ENCODE measurements at regions not wholly inside any gene's neighbourhood (a gene's known extent, or its start where the extent isn't known, plus 50 kb on each side); places are given as distances from the start of the nearest gene placed in this dataset.

DNA sequence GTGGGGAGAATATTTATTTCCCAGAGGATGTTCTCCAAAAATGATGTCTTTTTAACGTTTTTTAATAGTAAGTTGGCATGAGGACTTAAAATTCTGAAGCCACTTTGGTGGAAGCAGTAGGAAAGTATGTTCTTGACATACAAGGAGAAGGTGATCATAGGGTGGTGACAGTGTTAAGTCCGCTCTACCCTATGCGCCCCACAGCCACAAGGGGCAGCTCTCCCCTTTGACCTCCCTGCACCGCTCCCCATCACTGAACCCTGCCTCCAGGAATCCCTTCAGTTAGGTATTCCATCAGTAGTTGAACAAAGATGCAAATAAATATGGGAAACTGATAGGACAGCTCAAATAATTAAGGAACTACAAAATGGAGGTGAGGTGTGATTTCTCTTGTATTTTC is 111.4 kb downstream of the PLEKHG1 start:
- no peak for DNase-seq (ENCODE audit: low read depth in 4 of 4, low spot score in 3 of 4)

- no peak for DNase-seq (ENCODE audit: low read depth in 4 of 4, low spot score in 3 of 4)
These were observed 112.2 kb downstream of the PLEKHG1 start for GRCh38 chr6:150711584-150712504.

- DNase-seq (ENCODE audit: low read depth in 4 of 4, low spot score in 3 of 4): no peak
These were observed 113.0 kb downstream of the PLEKHG1 start for GRCh38 chr6:150712505-150713252.

DNA sequence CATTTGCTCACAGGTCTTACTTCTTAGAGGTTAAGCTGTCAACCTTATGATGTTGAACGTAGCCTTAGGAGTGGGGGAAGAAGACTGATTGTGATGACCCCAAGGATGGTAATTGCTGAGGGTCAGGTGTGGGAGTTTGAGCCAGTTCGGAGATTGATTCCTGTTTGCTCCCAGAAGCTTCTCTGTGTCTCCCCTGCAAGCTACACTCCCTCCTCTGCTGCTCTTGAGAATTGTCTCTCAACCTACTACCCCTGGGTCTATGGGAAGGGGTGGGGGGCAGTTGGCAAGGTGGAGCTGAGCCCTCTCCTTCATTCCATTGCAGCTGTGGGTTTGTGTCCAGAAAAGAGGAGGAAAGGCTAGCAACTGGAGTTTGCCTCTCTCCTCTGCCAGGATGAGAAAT is 113.8 kb downstream of the PLEKHG1 start:
- DNase-seq (ENCODE audit: low read depth in 4 of 4, low spot score in 3 of 4): no peak

- no peak for DNase-seq (ENCODE audit: low read depth in 4 of 4, low spot score in 3 of 4)
These were observed 114.2 kb downstream of the PLEKHG1 start for GRCh38 chr6:150713931-150714330.

- no peak for DNase-seq (ENCODE audit: low read depth in 4 of 4, low spot score in 3 of 4)
These were observed 115.4 kb downstream of the PLEKHG1 start for GRCh38 chr6:150715133-150715532.

GRCh38 chr6:150717419-150717818 is 117.7 kb downstream of the PLEKHG1 start:
- no peak for DNase-seq (ENCODE audit: low read depth in 4 of 4, low spot score in 3 of 4)

DNA sequence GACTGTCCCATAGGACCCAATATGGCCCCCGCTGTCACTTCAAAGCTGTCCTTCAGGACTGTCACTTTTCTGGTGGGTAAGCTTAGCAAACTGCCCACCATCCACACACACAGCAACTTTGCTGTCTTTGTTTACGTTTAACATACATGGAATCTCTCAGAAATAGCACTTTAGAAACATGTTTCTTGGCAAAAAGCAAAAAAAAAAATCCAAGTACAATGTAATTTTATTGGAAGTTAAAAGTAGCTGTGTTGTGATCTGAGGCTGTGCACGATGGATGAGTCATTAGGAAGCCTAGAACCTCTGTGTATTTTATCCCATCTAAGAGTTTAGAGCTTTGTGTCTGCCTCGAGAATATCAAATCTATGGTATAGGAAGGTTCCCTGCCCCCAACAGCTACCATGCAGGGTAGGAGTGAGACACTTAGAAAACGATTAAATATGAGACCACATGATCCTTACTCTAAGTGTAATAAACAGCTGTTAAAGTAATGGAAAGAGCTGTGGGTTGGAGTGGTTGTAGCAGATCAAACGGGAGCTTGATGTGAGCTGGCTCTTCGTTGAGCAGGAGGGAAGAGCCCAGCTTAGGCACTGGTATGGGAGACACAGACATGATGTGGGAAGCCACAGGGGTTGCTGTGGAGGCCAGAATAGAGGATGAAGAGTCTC is 119.5 kb downstream of the PLEKHG1 start:
- no peak for DNase-seq (ENCODE audit: low read depth in 4 of 4, low spot score in 3 of 4)

DNA sequence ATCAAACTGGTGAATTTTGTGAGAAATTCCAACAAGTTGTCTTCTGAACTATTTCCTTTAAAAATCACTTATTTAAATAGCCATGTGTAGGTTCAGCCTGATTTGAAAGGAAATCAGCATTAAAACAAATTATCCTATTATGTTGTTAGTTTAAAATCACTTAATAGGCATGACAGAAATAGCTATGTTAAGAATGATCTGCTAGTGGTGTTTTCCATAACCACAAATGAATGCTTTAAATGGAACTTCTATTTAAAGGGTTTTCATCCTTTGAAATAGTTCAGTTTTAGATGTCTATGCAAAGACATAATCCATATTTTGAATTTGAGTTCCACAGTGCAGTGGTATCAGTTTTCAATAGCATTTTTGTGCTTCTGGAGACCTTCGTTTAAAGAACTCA is 120.1 kb downstream of the PLEKHG1 start:
- no peak for DNase-seq (ENCODE audit: low read depth in 4 of 4, low spot score in 3 of 4)

- DNase-seq (ENCODE audit: low read depth in 4 of 4, low spot score in 3 of 4): peak in 3 of 4 donors; percentile 40 to 57 (median 55)
These were observed 121.1 kb downstream of the PLEKHG1 start for GRCh38 chr6:150720774-150721233.

DNA sequence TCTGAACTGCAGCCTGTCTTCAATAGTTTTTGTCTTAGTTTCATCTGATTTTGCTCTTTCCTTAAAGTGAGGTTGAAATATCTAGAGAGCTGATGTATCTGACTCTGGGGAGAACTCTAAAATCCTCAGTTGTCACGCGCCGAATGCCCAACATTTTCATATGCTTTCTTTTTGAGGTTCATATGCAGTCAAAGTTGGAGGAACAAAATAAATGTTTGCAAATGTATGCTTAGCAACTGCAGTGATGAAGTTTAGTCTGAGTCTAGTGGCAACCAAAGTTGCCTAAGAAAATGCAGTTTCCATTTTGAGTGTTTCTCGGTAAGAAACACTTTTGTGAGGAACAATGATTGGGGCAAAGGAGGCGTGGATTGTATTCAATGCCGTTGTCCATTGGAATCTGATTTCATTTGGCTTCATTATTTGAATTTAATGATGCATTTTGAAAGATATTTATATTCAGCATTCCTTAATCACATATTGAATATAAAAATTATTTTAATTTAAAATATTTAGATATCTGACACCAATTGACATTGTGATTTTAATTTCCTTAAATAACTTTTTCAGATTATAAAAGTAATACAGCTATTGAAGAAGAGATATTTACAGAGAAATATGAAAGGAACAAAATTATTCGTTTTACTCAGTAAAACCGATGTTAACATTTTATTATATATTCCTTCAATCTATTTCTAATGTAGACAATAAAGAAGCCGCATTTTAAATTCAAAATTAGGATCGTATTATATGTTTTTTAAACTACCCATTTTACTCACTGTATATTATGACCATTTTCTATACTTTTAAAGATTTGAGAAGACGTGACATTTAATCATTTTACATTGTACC is 122.0 kb downstream of the PLEKHG1 start:
- no peak for DNase-seq (ENCODE audit: low read depth in 4 of 4, low spot score in 3 of 4)

DNA sequence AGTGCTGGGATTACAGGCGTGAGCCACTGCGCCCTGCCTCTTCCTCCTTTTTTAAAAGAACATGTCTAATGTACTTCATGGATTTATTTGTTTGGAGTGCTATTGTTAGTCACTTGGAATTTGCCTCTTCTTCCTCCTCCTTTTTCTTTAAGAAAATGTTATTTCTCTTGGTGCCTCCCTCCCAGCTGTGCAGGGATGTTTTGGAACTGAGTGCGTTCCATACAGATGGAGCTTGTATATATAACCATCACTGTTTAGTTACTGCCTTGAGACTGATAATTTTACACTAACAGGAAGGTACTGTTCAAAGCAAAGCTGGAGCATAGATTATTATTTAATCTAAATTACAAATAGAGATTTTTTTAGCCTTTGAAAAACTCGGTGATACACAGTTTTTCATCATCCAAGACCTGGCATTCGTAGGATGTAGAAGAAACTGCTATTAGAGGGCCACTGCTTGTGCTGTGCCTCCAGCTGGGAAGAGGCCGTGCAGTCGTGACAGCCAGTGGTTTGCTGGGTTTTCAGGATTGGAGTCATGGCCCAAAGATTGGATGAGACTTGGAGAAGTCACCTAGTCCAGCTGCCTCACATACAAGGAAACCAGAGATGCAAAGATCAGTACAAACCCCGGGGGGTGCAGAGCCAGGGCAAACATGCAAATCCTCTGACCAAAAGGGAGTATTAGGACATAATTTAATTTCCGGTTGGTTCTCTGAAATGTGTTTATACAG is 123.1 kb downstream of the PLEKHG1 start:
- DNase-seq (ENCODE audit: low read depth in 4 of 4, low spot score in 3 of 4): no peak

DNA sequence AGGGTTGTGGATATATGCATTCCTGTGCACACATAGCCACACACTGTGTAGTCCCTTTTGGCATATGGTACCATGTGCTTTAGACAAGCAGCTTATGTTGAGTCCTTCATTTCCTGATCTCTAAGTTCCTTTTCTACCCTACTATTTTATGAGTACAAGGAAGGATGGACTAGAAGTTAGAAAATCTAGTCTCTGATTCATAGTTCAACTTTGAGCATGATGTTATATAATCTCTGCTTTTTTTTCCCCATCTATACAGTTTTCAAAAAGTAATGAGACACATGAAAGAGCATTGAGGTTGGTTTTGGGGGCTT is 123.6 kb downstream of the PLEKHG1 start:
- DNase-seq (ENCODE audit: low read depth in 4 of 4, low spot score in 3 of 4): no peak

DNA sequence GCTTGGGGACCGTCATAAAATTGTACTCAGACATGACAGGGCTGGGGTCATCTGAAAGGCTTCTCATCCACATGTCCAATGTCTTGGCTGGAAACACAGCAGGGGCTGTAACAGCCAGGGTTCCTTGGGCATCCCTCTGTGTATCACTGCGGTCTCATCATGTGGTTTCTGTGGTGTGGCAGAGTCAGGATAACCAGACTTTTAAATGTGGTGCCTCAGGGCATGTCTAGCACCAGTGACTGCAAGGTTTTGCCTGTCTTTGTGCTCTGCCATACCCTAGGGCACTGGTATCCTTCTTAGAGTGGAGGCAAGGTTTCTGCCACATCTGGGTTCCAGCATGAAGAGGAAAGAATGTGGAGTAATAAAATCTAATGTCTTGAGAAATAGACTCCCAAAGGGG is 124.2 kb downstream of the PLEKHG1 start:
- no peak for DNase-seq (ENCODE audit: low read depth in 4 of 4, low spot score in 3 of 4)

DNA sequence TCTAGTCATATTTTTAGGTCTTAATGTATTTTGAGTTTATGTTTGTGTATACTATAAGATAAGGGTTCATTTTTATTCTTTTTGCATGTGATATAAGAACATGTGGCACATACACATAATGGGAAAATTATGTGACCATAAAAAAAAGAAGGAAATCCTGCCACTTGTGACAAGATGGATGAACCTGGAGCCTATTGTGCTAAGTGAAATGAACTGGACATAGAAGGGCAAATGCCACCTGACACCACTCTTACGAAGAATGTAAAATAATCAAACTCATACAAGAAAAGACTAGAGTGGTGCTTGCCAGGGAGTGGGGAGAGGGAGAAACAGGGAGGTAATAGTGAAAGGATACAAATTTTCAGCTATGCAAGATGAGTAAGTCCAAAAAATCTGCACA is 126.1 kb downstream of the PLEKHG1 start:
- no peak for DNase-seq (ENCODE audit: low read depth in 4 of 4, low spot score in 3 of 4)

- no peak for DNase-seq (ENCODE audit: low read depth in 4 of 4, low spot score in 3 of 4)
These were observed 129.6 kb downstream of the PLEKHG1 start for GRCh38 chr6:150729188-150729748.

DNA sequence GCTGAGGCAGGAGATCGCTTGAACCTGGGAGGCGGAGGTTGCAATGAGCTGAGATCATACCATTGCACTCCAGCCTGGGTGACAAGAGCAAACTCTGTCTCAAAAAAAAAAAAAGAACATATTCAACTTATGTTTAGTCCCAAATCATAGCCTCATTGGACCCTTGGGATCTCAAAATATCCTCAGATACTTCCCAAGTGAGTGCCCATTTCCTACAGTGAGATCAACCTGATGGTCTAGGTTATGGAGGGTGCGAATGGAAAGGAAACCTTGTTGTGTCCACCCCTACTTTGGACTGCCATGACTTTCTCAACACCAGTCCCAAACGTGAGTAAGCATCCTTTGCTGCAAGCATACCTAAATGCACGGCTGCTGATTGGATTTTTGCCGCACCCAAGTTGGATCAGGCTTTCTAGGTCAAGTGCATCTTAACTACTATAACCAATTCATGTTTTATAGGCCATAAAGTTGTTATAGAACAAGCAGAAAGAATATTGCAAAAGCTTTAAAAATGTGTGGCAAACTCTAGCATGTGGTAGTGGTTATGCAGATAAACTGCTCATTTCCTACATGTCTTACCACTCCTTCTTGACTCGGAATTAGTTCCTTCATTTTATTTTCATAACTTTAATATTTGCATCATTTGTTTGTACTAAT is 131.2 kb downstream of the PLEKHG1 start:
- DNase-seq (ENCODE audit: low read depth in 4 of 4, low spot score in 3 of 4): no peak

- DNase-seq (ENCODE audit: low read depth in 4 of 4, low spot score in 3 of 4): no peak
These were observed 132.6 kb upstream of the MTHFD1L start for GRCh38 chr6:150732765-150733539.
